ENCODE measurements at regions not wholly inside any gene's neighbourhood (a gene's known extent, or its start where the extent isn't known, plus 50 kb on each side); places are given as distances from the start of the nearest gene placed in this dataset.
"Not testable (repeated sequence)": the region's sequence is repeated elsewhere in the genome, so short reads cannot be mapped to it uniquely, and the experiment has no call there.

GRCh38 chr17:15864472-15864871 lies 80.5 kb upstream of the ADORA2B start:
- DNase-seq; H3K27ac ChIP-seq; intact Hi-C loops (cut with DNase I); H3K36me3 ChIP-seq; H3K27me3 ChIP-seq; H3K4me3 ChIP-seq; ATAC-seq; H3K4me1 ChIP-seq; H3K9me3 ChIP-seq: not testable (repeated sequence)

GRCh38 chr17:15866015-15866414 lies 78.9 kb upstream of the ADORA2B start:
- ATAC-seq; H3K9me3 ChIP-seq; H3K36me3 ChIP-seq; H3K27me3 ChIP-seq; intact Hi-C loops (cut with DNase I); H3K4me1 ChIP-seq; DNase-seq; H3K27ac ChIP-seq; H3K4me3 ChIP-seq: not testable (repeated sequence)

GRCh38 chr17:15867331-15867730 lies 77.6 kb upstream of the ADORA2B start:
- DNase-seq; H3K36me3 ChIP-seq; H3K4me3 ChIP-seq; H3K9me3 ChIP-seq; H3K27me3 ChIP-seq; H3K27ac ChIP-seq; H3K4me1 ChIP-seq; intact Hi-C loops (cut with DNase I); ATAC-seq: not testable (repeated sequence)

GRCh38 chr17:15869868-15870267 lies 75.1 kb upstream of the ADORA2B start:
- H3K27ac ChIP-seq; intact Hi-C loops (cut with DNase I); H3K36me3 ChIP-seq: not testable (repeated sequence)

GRCh38 chr17:15872677-15873076 lies 72.3 kb upstream of the ADORA2B start:
- intact Hi-C loops (cut with DNase I); ATAC-seq; H3K27me3 ChIP-seq; H3K4me3 ChIP-seq; H3K9me3 ChIP-seq; H3K27ac ChIP-seq; H3K4me1 ChIP-seq; DNase-seq; H3K36me3 ChIP-seq: not testable (repeated sequence)

More at GRCh38 chr17:15869868-15870267, 75.1 kb upstream of the ADORA2B start:
- H3K4me1 ChIP-seq, H3K27me3 ChIP-seq, DNase-seq, H3K4me3 ChIP-seq, H3K9me3 ChIP-seq, ATAC-seq: not testable (repeated sequence)

GRCh38 chr17:15877882-15878500 lies 66.9 kb upstream of the ADORA2B start:
- ATAC-seq; H3K36me3 ChIP-seq; H3K4me3 ChIP-seq; H3K27me3 ChIP-seq; H3K27ac ChIP-seq; intact Hi-C loops (cut with DNase I); H3K9me3 ChIP-seq; DNase-seq; H3K4me1 ChIP-seq: not testable (repeated sequence)

GRCh38 chr17:15882058-15882720 lies 62.7 kb upstream of the ADORA2B start:
- intact Hi-C loops (cut with DNase I), result no loop called here
- Histone ChIP-seq H3K9me3 (no peaks in the 10 kb centered on the region), H3K36me3 (no peaks in the 10 kb centered on the region), H3K4me3 (no peak overlapping the region), H3K27me3 (no peaks in the 10 kb centered on the region), H3K27ac (no peak overlapping the region), H3K4me1 (no peaks in the 10 kb centered on the region)
- ATAC-seq, result no peak
- no peak for TF ChIP-seq CTCF (IDR thresholded peaks at IDR 0.05)
- no peak for DNase-seq

- Histone ChIP-seq H3K4me3 (no peak overlapping the region), H3K27me3 (no peaks in the 10 kb centered on the region), H3K4me1 (no peaks in the 10 kb centered on the region), H3K9me3 (no peaks in the 10 kb centered on the region), H3K36me3 (no peaks in the 10 kb centered on the region), H3K27ac (no peak overlapping the region)
- intact Hi-C loops (cut with DNase I), result no loop called here
- DNase-seq, result no peak
- TF ChIP-seq CTCF (IDR thresholded peaks at IDR 0.05), result no peak
- no peak for ATAC-seq
Observed at GRCh38 chr17:15882777-15883176, 62.2 kb upstream of the ADORA2B start.
